Pancreas (tissue), 10 donors: ENCODE measurements at regions not wholly inside any gene's neighbourhood (a gene's known extent, or its start where the extent isn't known, plus 50 kb on each side); places are given as distances from the start of the nearest gene placed in this dataset.

Experiments
- ATAC-seq, 4 donors: fragments of 200-7000 bp; cut with Tn5 transposase; one replicate each; pipeline versions ENCODE4 v1.8.0 to v1.9.1; 2020; ENCODE audit warnings: mild to moderate bottlenecking in 4 of 4, moderate library complexity in 4 of 4
- DNase-seq, 6 donors: peaks; one replicate each; pipeline ENCODE4 v3.0.0-alpha.2; 2020
- FAIRE-seq: peaks from 2 replicates; lab custom pipeline; 2012; peaks lifted over from hg19 to GRCh38; lab: Jason Lieb, UNC
- H3K27ac ChIP-seq, 4 donors: fragments of 200-600 bp; sonication (generic); 1 replicate in 3 of 4; 2 replicates in 1 of 4; pipeline versions ENCODE4 v1.5.0 to v1.8.0; 2020
- H3K27me3 ChIP-seq, 4 donors: fragments of 200-600 bp; one replicate each; pipeline ENCODE4 v1.8.0; 2021
- H3K36me3 ChIP-seq, 3 donors: fragments of 200-600 bp; sonication (generic) in 1 of 3; one replicate each; pipeline versions ENCODE4 v1.5.0 to v1.8.0; 2020 to 2021
- H3K4me1 ChIP-seq, 3 donors: fragments of 200-600 bp; one replicate each; pipeline ENCODE4 v1.8.0; 2021
- H3K4me3 ChIP-seq, 4 donors: fragments of 200-600 bp; sonication (generic) in 2 of 4; one replicate each; pipeline versions ENCODE4 v1.5.0 to v1.8.0; 2020 to 2021
- H3K9me3 ChIP-seq, 4 donors: fragments of 200-600 bp; one replicate each; pipeline ENCODE4 v1.8.0; 2021
- WGBS, 2 donors: extraction: QIAGEN DNeasy Blood & Tissue Kit; methylation state at CpG; one replicate each; pipeline ENCODE4 v1.1.7; 2013; 5-methylcytosine and 5-hydroxymethylcytosine counted together
- intact Hi-C, 3 donors: fragments of 100-400 bp; cut with DNase I; formaldehyde crosslinking; loops; one replicate each; pipeline versions ENCODE4 v1.11.1 to v1.14.2; 2022
- TF ChIP-seq, protein P1 (sequence below), 4 donors: fragments of 200-600 bp; sonication (generic) in 3 of 4; IDR thresholded peaks; one replicate each; pipeline versions ENCODE4 v1.5.0 to v1.8.0; 2021; ENCODE audit warnings: antibody characterized with exemption in 4 of 4
- donor health status: healthy with polysubstance abuse.
- donor health status: DM: no; HTN: no; CAD: no; lungs with moderate emphysema.
- donor health status: DM: no; HTN: no; CAD: no.
- donor health status: control.
- donor health status: control.
- donor health status: Bipolar disorder and iron deficiency.
- donor health status: DM: yes; HTN: yes; CAD: no.
- donor health status: DM: no; HTN: no; CAD: no.
- donor health status: DM: no; HTN: no; CAD: no.
- donor health status: DM: yes; HTN: yes; CAD: no.

DNA sequence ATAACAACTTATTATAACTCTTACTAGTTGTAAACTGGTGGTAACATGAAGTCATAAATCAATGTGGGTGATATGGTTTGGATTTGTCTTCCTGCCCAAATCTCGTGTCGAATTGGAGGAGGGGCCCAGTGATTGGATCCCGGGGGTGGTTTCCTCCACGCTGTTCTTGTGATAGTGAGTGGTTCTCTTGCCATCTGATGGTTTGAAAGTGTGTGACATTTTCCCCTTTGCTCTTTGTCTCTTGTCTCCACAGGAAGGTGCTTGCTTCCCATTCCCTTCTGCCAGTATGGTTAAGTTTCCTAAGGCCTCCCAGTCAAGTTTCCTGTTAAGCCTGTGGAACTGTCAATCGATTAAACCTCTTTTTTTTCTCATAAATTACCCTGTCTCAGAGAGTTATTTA lies 321.6 kb downstream of the DSEL start:
- peaks cover 0 to 7% (median 2%) of the 10 kb centered on the region in 4 donors for H3K27me3 ChIP-seq
- FAIRE-seq (no peak), ATAC-seq (no peak), DNase-seq (no peak)
- H3K4me3 ChIP-seq: no peak overlapping the region
- no peaks in the 10 kb centered on the region for H3K36me3 ChIP-seq
- WGBS, 2 donors: 49 to 60% methylated on average over 5 of the region's 5 CpGs
- TF ChIP-seq, protein P1, sequence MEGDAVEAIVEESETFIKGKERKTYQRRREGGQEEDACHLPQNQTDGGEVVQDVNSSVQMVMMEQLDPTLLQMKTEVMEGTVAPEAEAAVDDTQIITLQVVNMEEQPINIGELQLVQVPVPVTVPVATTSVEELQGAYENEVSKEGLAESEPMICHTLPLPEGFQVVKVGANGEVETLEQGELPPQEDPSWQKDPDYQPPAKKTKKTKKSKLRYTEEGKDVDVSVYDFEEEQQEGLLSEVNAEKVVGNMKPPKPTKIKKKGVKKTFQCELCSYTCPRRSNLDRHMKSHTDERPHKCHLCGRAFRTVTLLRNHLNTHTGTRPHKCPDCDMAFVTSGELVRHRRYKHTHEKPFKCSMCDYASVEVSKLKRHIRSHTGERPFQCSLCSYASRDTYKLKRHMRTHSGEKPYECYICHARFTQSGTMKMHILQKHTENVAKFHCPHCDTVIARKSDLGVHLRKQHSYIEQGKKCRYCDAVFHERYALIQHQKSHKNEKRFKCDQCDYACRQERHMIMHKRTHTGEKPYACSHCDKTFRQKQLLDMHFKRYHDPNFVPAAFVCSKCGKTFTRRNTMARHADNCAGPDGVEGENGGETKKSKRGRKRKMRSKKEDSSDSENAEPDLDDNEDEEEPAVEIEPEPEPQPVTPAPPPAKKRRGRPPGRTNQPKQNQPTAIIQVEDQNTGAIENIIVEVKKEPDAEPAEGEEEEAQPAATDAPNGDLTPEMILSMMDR (IDR thresholded peaks at IDR 0.05): no peak
- H3K4me1 ChIP-seq: no peaks in the 10 kb centered on the region
- no peak overlapping the region for H3K27ac ChIP-seq
- H3K9me3 ChIP-seq: no peaks in the 10 kb centered on the region
- intact Hi-C loops: loop anchor here in 2 of 3 donors (5.0 to 10.0 kb wide), 2 partner anchors 90 to 93 kb away; no protein-coding TSS in a partner anchor

DNA sequence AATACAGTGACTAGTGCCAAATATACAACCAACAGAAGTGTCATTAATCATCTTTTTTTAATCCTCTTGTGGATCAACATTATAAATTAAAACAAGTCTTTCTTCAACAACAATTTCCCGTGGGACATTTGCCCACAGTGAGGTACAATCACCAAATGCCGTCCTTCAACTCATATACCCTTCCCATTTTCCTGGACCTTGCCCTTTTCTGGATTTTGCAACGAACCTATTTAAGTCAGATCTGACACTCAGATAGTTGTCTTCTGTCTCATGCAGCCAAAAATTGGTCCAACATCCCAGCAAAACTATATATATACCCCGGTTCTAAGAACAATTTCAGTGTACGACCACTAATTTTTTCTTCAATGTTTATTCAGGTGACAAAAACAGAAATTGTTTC lies 324.0 kb downstream of the DSEL start:
- Histone ChIP-seq H3K27ac (no peak overlapping the region), H3K36me3 (no peaks in the 10 kb centered on the region), H3K4me3 (no peak overlapping the region), H3K4me1 (no peaks in the 10 kb centered on the region), H3K9me3 (no peaks in the 10 kb centered on the region), H3K27me3 (peaks cover 0 to 7% (median 0%) of the 10 kb centered on the region in 4 donors)
- FAIRE-seq (no peak), DNase-seq (no peak), ATAC-seq (no peak)
- 33 to 36% methylated on average over 5 of the region's 5 CpGs for WGBS, 2 donors
- intact Hi-C loops: loop anchor here in 1 of 3 donors (10.0 kb wide), 1 partner anchor 88 kb away; no protein-coding TSS in a partner anchor
- TF ChIP-seq, protein P1 (IDR thresholded peaks at IDR 0.05): no peak

DNA sequence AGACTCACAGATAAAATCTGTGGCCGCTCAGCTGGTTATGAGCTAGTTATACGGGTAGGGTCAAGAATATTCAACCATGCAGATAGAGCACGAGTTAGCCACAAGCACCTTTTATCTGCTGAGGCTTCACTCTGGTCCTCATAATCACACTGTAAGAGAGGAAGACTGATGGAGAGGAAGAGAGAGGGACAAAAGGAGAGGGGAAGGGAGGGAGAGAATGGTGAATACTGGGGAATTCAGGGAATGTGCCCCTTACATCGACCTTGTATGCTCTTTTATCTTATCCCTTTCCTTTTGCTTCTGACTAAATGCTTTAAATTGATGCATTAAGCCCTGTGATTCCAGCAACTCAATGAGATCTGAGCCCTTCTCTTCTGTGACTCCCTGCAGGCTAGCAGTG lies 333.1 kb downstream of the DSEL start:
- intact Hi-C loops: no loop called here
- ATAC-seq (no peak), FAIRE-seq (no peak), DNase-seq (no peak)
- TF ChIP-seq, protein P1 (IDR thresholded peaks at IDR 0.05): no peak
- no peak overlapping the region for H3K4me3 ChIP-seq
- no peaks in the 10 kb centered on the region for H3K9me3 ChIP-seq
- no peaks in the 10 kb centered on the region for H3K36me3 ChIP-seq
- WGBS, 2 donors: 46 to 55% methylated on average over 4 of the region's 4 CpGs
- H3K4me1 ChIP-seq: no peaks in the 10 kb centered on the region
- no peaks in the 10 kb centered on the region for H3K27me3 ChIP-seq
- no peak overlapping the region for H3K27ac ChIP-seq

DNA sequence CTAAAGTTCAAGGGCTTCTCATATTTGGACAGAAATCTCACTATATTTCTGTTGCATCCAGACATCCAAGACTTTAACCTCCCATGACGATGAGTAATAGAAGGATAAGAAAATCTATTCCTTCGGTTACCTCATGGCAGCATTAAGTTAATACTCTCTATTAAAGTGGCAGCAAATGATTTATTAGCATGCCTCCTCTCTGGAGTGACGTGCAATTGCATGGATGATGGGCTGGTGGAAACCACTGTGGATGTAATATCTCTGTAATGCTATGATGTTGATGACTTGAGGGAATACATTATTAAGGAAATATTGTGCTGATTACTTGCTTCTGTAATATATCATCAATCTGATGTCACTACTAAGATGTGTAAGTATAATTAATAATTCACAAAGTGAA lies 336.8 kb downstream of the DSEL start:
- ATAC-seq (no peak), DNase-seq (no peak), FAIRE-seq (no peak)
- WGBS, 2 donors: 29 to 43% methylated on average over 3 of the region's 3 CpGs
- TF ChIP-seq, protein P1 (IDR thresholded peaks at IDR 0.05): no peak
- intact Hi-C loops: no loop called here
- no peak overlapping the region for H3K27ac ChIP-seq
- no peak overlapping the region for H3K4me3 ChIP-seq
- no peaks in the 10 kb centered on the region for H3K27me3 ChIP-seq
- no peaks in the 10 kb centered on the region for H3K4me1 ChIP-seq
- H3K9me3 ChIP-seq: no peaks in the 10 kb centered on the region
- H3K36me3 ChIP-seq: no peaks in the 10 kb centered on the region

DNA sequence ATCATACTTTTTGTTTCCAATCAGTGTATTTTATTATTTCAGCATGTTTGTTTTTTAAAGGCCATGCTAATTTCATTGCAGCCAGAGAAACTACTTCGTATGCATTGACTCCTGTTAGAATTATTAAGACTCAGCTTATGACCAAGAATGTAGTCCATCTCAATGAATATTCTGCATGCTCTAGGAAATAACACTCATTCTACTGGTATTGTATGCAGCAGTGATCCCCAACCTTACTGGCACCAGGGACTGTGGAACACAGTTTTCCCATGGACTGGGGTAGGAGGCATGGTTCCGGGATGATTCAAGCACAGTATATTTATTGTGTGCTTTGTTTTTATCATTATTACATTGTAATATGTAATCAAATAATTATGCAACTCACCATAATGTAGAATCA lies 356.9 kb downstream of the DSEL start:
- ATAC-seq (no peak), FAIRE-seq (no peak), DNase-seq (no peak)
- H3K9me3 ChIP-seq: no peaks in the 10 kb centered on the region
- no peak overlapping the region for H3K4me3 ChIP-seq
- H3K27ac ChIP-seq: no peak overlapping the region
- no peaks in the 10 kb centered on the region for H3K36me3 ChIP-seq
- intact Hi-C loops: no loop called here
- H3K4me1 ChIP-seq: no peaks in the 10 kb centered on the region
- TF ChIP-seq, protein P1 (IDR thresholded peaks at IDR 0.05): no peak
- 87 to 93% methylated on average over 2 of the region's 2 CpGs for WGBS, 2 donors
- no peaks in the 10 kb centered on the region for H3K27me3 ChIP-seq
